ENCODE measurements at regions not wholly inside any gene's neighbourhood (a gene's known extent, or its start where the extent isn't known, plus 50 kb on each side); places are given as distances from the start of the nearest gene placed in this dataset.

DNA sequence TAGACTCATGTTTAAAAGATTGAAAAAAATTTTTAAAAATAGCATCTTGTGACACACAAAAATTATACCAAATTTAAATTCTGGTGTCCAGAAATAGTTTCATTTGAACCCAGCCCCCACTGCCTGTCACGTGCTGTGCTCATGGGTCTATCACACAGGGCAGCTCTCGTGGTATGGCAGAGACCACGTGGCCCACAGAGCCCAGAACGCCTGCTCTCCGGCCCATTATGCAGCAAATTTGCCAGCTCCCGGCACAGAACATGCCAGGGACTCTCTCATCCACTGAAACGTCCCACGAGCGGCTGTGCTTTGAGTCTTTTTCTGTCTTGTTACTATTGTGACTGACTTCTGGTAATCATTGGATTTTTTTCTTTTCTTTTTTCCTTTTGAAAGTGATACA is 224.3 kb downstream of the TTLL2 start:
- no peaks in the 10 kb centered on the region for H3K36me3 Mint-ChIP-seq
- H3K9me3 Mint-ChIP-seq = peaks cover 0 to 3% (median 0%) of the 10 kb centered on the region in 9 donors
- no peak overlapping the region for H3K4me3 Mint-ChIP-seq
- peaks cover 0 to 3% (median under 1%) of the 10 kb centered on the region in 4 donors for H3K4me1 Mint-ChIP-seq
- POLR2A ChIA-PET = no interaction called here
- ATAC-seq (no peak), DNase-seq (no peak)
- no peak overlapping the region for H3K27ac Mint-ChIP-seq
- peaks cover 0 to 8% (median 0%) of the 10 kb centered on the region in 5 donors for H3K27me3 Mint-ChIP-seq

GRCh38 chr6:167550941-167551627 is 226.2 kb downstream of the TTLL2 start:
- H3K27ac Mint-ChIP-seq = no peak overlapping the region
- POLR2A ChIA-PET = no interaction called here

GRCh38 chr6:167551628-167552257 is 226.9 kb downstream of the TTLL2 start:
- Mint-ChIP-seq H3K4me3 (no peak overlapping the region), H3K9me3 (peaks cover 0 to 26% (median 12%) of the 10 kb centered on the region in 9 donors), H3K4me1 (peaks cover 0 to 5% (median under 1%) of the 10 kb centered on the region in 4 donors), H3K36me3 (peaks cover 0 to 14% (median 0%) of the 10 kb centered on the region in 3 donors), H3K27ac (no peak overlapping the region), H3K27me3 (peaks cover 0 to 9% (median 2%) of the 10 kb centered on the region in 5 donors)
- DNase-seq (no peak), ATAC-seq (no peak)
- POLR2A ChIA-PET = no interaction called here

More at GRCh38 chr6:167550941-167551627, 226.2 kb downstream of the TTLL2 start:
- no peak overlapping the region for H3K4me3 Mint-ChIP-seq
- H3K27me3 Mint-ChIP-seq = peaks cover 0 to 9% (median 0%) of the 10 kb centered on the region in 5 donors
- H3K9me3 Mint-ChIP-seq = peaks cover 0 to 20% (median 10%) of the 10 kb centered on the region in 9 donors
- ATAC-seq (no peak), DNase-seq (no peak)
- H3K36me3 Mint-ChIP-seq = peaks cover 0 to 9% (median 0%) of the 10 kb centered on the region in 3 donors
- H3K4me1 Mint-ChIP-seq = peaks cover 0 to 5% (median under 1%) of the 10 kb centered on the region in 4 donors

GRCh38 chr6:167552258-167552630 is 227.4 kb downstream of the TTLL2 start:
- H3K4me1 Mint-ChIP-seq = peaks cover 0 to 5% (median under 1%) of the 10 kb centered on the region in 4 donors
- H3K27me3 Mint-ChIP-seq = peaks cover 0 to 9% (median 2%) of the 10 kb centered on the region in 5 donors
- DNase-seq (no peak), ATAC-seq (no peak)
- H3K36me3 Mint-ChIP-seq = peaks cover 0 to 19% (median 0%) of the 10 kb centered on the region in 3 donors
- no peak overlapping the region for H3K27ac Mint-ChIP-seq
- POLR2A ChIA-PET = no interaction called here
- H3K4me3 Mint-ChIP-seq = no peak overlapping the region
- peaks cover 0 to 27% (median 16%) of the 10 kb centered on the region in 9 donors for H3K9me3 Mint-ChIP-seq

- H3K4me1 Mint-ChIP-seq = peaks cover 0 to 5% (median 0%) of the 10 kb centered on the region in 4 donors
- DNase-seq = no peak
- ATAC-seq = no peak
- peaks cover 0 to 20% (median 0%) of the 10 kb centered on the region in 3 donors for H3K36me3 Mint-ChIP-seq
- POLR2A ChIA-PET = no interaction called here
- H3K27ac Mint-ChIP-seq = no peak overlapping the region
- no peak overlapping the region for H3K4me3 Mint-ChIP-seq
- peaks cover 0 to 9% (median 2%) of the 10 kb centered on the region in 5 donors for H3K27me3 Mint-ChIP-seq
- peaks cover 0 to 33% (median 16%) of the 10 kb centered on the region in 9 donors for H3K9me3 Mint-ChIP-seq
These were observed 228.3 kb downstream of the TTLL2 start for GRCh38 chr6:167552961-167553735.

- peaks cover 0 to 33% (median 16%) of the 10 kb centered on the region in 9 donors for H3K9me3 Mint-ChIP-seq
- H3K27me3 Mint-ChIP-seq = peaks cover 0 to 9% (median 3%) of the 10 kb centered on the region in 5 donors
- ATAC-seq = no peak
- no peak for DNase-seq
- peaks cover 0 to 5% (median 0%) of the 10 kb centered on the region in 4 donors for H3K4me1 Mint-ChIP-seq
- H3K27ac Mint-ChIP-seq = no peak overlapping the region
- H3K4me3 Mint-ChIP-seq = no peak overlapping the region
- POLR2A ChIA-PET = no interaction called here
- peaks cover 0 to 20% (median 0%) of the 10 kb centered on the region in 3 donors for H3K36me3 Mint-ChIP-seq
These were observed 228.8 kb downstream of the TTLL2 start for GRCh38 chr6:167553736-167554119.

GRCh38 chr6:167554854-167555253 is 230.0 kb downstream of the TTLL2 start:
- H3K27ac Mint-ChIP-seq = no peak overlapping the region
- no peak for DNase-seq
- H3K27me3 Mint-ChIP-seq = peaks cover 0 to 9% (median 5%) of the 10 kb centered on the region in 5 donors
- H3K4me1 Mint-ChIP-seq = peaks cover 0 to 5% (median 0%) of the 10 kb centered on the region in 4 donors
- no peak overlapping the region for H3K4me3 Mint-ChIP-seq
- peaks cover 0 to 33% (median 17%) of the 10 kb centered on the region in 9 donors for H3K9me3 Mint-ChIP-seq
- peaks cover 0 to 20% (median 0%) of the 10 kb centered on the region in 3 donors for H3K36me3 Mint-ChIP-seq
- no peak for ATAC-seq
- POLR2A ChIA-PET = no interaction called here

DNA sequence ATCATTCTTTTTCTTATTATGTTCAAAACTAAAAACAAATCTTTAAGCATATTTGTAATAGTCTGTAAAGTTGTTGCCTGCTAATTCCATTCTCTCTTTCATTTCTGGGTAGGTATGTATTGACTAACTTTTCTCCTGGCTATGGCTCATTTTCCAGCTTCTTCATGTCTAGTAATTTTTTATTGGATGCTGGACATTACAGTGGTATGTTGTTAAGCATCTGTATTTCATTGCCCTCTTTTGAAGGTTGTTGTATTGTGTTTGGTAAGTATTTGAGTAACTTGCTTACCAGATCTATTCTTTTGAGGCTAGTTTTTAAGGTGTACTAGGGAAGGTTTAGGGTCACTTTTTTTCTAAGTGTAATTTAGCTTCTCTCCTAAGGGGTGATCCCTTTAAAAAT is 230.9 kb downstream of the TTLL2 start:
- Mint-ChIP-seq H3K27me3 (peaks cover 0 to 11% (median 6%) of the 10 kb centered on the region in 5 donors), H3K27ac (no peak overlapping the region), H3K4me1 (peaks cover 0 to 5% (median 0%) of the 10 kb centered on the region in 4 donors), H3K9me3 (peaks cover 0 to 33% (median 17%) of the 10 kb centered on the region in 9 donors), H3K36me3 (peaks cover 0 to 20% (median 0%) of the 10 kb centered on the region in 3 donors), H3K4me3 (no peak overlapping the region)
- DNase-seq (no peak), ATAC-seq (no peak)
- POLR2A ChIA-PET = no interaction called here

- H3K27ac Mint-ChIP-seq = no peak overlapping the region
- H3K9me3 Mint-ChIP-seq = peaks cover 0 to 33% (median 17%) of the 10 kb centered on the region in 9 donors
- no peak overlapping the region for H3K4me3 Mint-ChIP-seq
- DNase-seq (no peak), ATAC-seq (no peak)
- H3K4me1 Mint-ChIP-seq = peaks cover 0 to 4% (median 0%) of the 10 kb centered on the region in 4 donors
- peaks cover 0 to 11% (median 6%) of the 10 kb centered on the region in 5 donors for H3K27me3 Mint-ChIP-seq
- POLR2A ChIA-PET = no interaction called here
- H3K36me3 Mint-ChIP-seq = peaks cover 0 to 20% (median 0%) of the 10 kb centered on the region in 3 donors
These were observed 232.8 kb downstream of the TTLL2 start for GRCh38 chr6:167557675-167558074.

GRCh38 chr6:167558246-167559177 is 233.6 kb downstream of the TTLL2 start:
- POLR2A ChIA-PET = no interaction called here
- no peak overlapping the region for H3K27ac Mint-ChIP-seq
- ATAC-seq (no peak), DNase-seq (no peak)
- H3K27me3 Mint-ChIP-seq = peaks cover 0 to 13% (median 4%) of the 10 kb centered on the region in 5 donors
- H3K36me3 Mint-ChIP-seq = peaks cover 0 to 20% (median 0%) of the 10 kb centered on the region in 3 donors
- H3K4me3 Mint-ChIP-seq = no peak overlapping the region
- H3K9me3 Mint-ChIP-seq = peaks cover 0 to 33% (median 17%) of the 10 kb centered on the region in 9 donors
- H3K4me1 Mint-ChIP-seq = peaks cover 0 to 3% (median 0%) of the 10 kb centered on the region in 4 donors

DNA sequence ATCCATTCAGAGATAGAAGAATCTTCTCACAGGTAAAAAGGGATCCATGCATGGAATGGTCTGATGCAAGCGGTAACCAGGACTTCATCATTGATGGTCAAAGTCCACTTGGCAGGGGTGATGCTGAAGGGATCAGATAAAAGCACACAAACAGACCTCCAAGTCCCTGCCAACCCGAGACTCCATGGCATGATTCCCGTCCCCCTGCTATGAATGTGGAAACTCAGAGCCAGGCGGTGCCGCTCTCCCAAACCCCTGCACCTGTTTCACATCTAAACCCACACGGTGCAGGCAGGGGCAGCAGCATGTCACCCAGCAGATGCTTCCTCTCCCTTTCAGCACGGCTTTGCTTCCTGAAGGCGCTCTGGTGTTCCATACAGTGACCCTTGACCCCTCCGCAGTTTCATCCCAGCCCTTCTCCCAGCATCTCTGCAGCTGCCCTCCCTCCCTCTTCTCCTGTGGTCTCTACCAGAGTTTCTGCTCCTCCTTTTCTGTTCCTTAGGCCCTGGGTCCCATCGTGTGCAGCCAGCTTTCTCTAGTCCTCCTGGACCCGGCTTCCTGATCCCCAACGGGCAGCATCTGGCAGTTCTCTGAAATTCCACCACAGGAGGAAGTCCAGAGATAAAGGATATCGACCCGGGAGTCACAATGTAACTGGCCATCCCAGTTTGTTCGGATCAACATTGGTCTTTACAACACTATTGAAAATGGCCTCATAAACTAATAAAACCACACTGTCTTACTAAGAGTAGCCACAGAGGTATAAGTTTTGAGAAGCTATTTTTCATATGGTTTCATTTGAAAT is 235.0 kb downstream of the TTLL2 start:
- peaks cover 0 to 32% (median 17%) of the 10 kb centered on the region in 9 donors for H3K9me3 Mint-ChIP-seq
- H3K27ac Mint-ChIP-seq = no peak overlapping the region
- POLR2A ChIA-PET = no interaction called here
- DNase-seq (no peak), ATAC-seq (no peak)
- H3K4me3 Mint-ChIP-seq = no peak overlapping the region
- H3K4me1 Mint-ChIP-seq = no peaks in the 10 kb centered on the region
- peaks cover 0 to 20% (median 0%) of the 10 kb centered on the region in 3 donors for H3K36me3 Mint-ChIP-seq
- H3K27me3 Mint-ChIP-seq = peaks cover 0 to 27% (median 6%) of the 10 kb centered on the region in 5 donors

All from naive thymus-derived CD8-positive, alpha-beta T cell (primary cell).